ENCODE measurements at regions not wholly inside any gene's neighbourhood (a gene's known extent, or its start where the extent isn't known, plus 50 kb on each side); places are given as distances from the start of the nearest gene placed in this dataset.

DNA sequence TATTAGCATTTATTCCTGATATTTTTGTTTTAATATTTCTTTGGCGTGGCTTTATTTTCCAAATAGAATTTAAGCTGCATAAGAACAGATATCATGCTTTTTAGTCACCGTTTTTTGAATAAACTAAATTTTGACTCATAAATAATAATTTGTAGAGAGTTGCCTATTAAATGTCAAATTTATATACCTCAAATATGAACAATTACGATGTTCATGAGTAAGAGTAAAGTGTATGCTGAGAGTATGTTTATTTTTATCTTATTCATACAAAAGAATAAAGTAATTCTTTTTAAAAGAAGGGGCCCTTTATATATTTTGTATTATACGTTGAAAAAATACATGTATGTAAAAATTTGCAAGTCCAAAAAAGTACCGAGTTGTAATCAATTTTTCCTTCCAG lies 126.5 kb upstream of the NRIP1 start:
- Mint-ChIP-seq H3K27me3 (ENCODE audit: unreplicated experiment) (no peaks in the 10 kb centered on the region), H3K27ac (ENCODE audit: unreplicated experiment) (no peak overlapping the region), H3K36me3 (ENCODE audit: low read depth, unreplicated experiment) (no peaks in the 10 kb centered on the region), H3K4me1 (ENCODE audit: unreplicated experiment) (no peaks in the 10 kb centered on the region), H3K9me3 (ENCODE audit: unreplicated experiment) (no peaks in the 10 kb centered on the region), H3K4me3 (ENCODE audit: unreplicated experiment) (no peak overlapping the region)
- TF ChIP-seq, protein P1, sequence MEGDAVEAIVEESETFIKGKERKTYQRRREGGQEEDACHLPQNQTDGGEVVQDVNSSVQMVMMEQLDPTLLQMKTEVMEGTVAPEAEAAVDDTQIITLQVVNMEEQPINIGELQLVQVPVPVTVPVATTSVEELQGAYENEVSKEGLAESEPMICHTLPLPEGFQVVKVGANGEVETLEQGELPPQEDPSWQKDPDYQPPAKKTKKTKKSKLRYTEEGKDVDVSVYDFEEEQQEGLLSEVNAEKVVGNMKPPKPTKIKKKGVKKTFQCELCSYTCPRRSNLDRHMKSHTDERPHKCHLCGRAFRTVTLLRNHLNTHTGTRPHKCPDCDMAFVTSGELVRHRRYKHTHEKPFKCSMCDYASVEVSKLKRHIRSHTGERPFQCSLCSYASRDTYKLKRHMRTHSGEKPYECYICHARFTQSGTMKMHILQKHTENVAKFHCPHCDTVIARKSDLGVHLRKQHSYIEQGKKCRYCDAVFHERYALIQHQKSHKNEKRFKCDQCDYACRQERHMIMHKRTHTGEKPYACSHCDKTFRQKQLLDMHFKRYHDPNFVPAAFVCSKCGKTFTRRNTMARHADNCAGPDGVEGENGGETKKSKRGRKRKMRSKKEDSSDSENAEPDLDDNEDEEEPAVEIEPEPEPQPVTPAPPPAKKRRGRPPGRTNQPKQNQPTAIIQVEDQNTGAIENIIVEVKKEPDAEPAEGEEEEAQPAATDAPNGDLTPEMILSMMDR (IDR thresholded peaks at IDR 0.05; ENCODE audit: unreplicated experiment), result no peak
- no peak for DNase-seq (ENCODE audit: low spot score)

DNA sequence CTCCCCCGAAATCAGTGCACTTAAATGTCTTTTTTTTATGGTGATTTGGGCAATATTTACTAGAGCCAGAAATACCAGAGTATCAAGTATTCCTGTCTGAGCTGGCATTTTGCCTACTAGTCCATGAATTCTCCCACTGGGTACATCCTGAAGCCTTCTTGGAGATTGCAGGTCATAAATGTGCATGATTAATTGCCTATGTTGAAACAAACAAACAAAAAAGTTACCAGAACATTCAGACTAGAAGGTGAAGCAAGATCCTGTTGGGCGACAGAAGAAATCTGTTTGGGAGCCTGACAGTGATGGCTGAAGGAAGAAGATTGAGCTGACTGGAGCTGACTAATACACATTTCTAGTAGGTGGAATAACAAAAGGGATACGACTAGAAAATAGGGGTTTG lies 127.4 kb upstream of the NRIP1 start:
- H3K4me1 Mint-ChIP-seq (ENCODE audit: unreplicated experiment), result no peaks in the 10 kb centered on the region
- H3K27me3 Mint-ChIP-seq (ENCODE audit: unreplicated experiment), result no peaks in the 10 kb centered on the region
- no peak overlapping the region for H3K4me3 Mint-ChIP-seq (ENCODE audit: unreplicated experiment)

DNA sequence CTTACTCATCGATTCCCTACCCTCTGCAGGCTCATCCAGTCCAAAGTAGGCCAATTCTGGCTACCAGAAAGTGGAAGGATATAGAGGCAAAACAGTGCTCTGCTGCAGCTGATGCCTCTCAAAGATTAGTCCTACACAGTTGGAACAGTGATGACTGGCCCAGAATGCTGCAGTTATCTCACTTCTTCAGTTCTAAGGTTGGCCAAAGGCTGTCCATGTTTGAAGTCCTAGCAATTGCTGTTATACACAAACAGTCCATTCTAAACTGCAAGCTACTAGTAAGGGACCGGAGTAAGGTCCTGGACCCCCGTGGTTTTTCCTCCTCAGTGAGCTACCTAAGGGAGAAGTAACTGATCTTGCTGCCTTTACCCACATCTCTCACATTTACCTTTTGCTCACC lies 129.1 kb upstream of the NRIP1 start:
- H3K9me3 Mint-ChIP-seq (ENCODE audit: unreplicated experiment), result no peaks in the 10 kb centered on the region
- no peaks in the 10 kb centered on the region for H3K27me3 Mint-ChIP-seq (ENCODE audit: unreplicated experiment)
- no peak overlapping the region for H3K27ac Mint-ChIP-seq (ENCODE audit: unreplicated experiment)
- H3K4me1 Mint-ChIP-seq (ENCODE audit: unreplicated experiment), result no peaks in the 10 kb centered on the region
- TF ChIP-seq, protein P1 (IDR thresholded peaks at IDR 0.05; ENCODE audit: unreplicated experiment), result no peak
- no peak overlapping the region for H3K4me3 Mint-ChIP-seq (ENCODE audit: unreplicated experiment)
- H3K36me3 Mint-ChIP-seq (ENCODE audit: low read depth, unreplicated experiment), result no peaks in the 10 kb centered on the region
- no peak for DNase-seq (ENCODE audit: low spot score)

More for the DNA sequence above, 127.4 kb upstream of the NRIP1 start:
- H3K9me3 Mint-ChIP-seq (ENCODE audit: unreplicated experiment), result no peaks in the 10 kb centered on the region
- H3K36me3 Mint-ChIP-seq (ENCODE audit: low read depth, unreplicated experiment), result no peaks in the 10 kb centered on the region
- H3K27ac Mint-ChIP-seq (ENCODE audit: unreplicated experiment), result no peak overlapping the region
- DNase-seq (ENCODE audit: low spot score), result no peak
- TF ChIP-seq, protein P1 (IDR thresholded peaks at IDR 0.05; ENCODE audit: unreplicated experiment), result no peak

DNA sequence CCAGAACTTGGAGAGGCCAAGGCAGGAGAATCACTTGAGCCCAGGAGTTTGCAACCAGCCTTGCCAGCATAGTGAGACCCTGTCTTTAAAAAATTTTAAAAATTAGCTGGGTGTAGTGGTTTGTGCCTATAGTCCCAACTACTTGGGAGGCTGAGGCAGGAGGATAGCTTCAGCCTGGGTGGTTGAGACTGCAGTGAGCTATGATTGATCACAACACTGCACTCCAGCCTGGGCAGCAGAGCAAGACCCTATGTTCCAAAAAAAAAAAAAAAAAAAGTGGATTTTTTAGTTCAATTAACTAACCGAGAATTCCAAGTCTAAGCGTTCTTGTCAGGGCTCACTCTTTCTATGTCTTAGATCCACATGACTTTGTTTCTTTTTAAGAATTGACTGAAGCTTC lies 130.3 kb upstream of the NRIP1 start:
- Mint-ChIP-seq H3K36me3 (ENCODE audit: low read depth, unreplicated experiment) (no peaks in the 10 kb centered on the region), H3K27me3 (ENCODE audit: unreplicated experiment) (no peaks in the 10 kb centered on the region), H3K27ac (ENCODE audit: unreplicated experiment) (no peak overlapping the region), H3K4me3 (ENCODE audit: unreplicated experiment) (no peak overlapping the region), H3K4me1 (ENCODE audit: unreplicated experiment) (no peaks in the 10 kb centered on the region), H3K9me3 (ENCODE audit: unreplicated experiment) (no peaks in the 10 kb centered on the region)
- DNase-seq (ENCODE audit: low spot score), result no peak
- TF ChIP-seq, protein P1 (IDR thresholded peaks at IDR 0.05; ENCODE audit: unreplicated experiment), result no peak

DNA sequence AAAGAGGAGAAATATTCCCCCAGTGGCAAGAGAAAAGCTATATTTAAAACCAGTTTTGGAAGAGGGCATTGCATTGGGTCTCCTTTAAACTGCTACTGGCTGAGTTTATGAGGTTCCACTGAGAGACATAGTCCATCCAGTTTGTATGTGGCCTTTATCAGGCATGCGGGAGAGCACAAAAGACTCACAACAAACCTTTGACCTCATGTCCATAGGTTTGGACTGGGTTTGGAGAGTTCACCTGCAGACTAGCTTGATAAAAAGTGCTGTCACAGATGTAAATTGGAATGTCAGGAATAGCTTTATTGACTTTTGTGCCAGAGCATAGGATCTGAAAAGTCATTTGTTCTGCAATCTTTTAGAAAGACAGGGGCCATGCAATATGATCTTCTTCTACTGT lies 131.0 kb upstream of the NRIP1 start:
- H3K36me3 Mint-ChIP-seq (ENCODE audit: low read depth, unreplicated experiment), result no peaks in the 10 kb centered on the region
- H3K4me1 Mint-ChIP-seq (ENCODE audit: unreplicated experiment), result no peaks in the 10 kb centered on the region
- H3K9me3 Mint-ChIP-seq (ENCODE audit: unreplicated experiment), result no peaks in the 10 kb centered on the region
- no peaks in the 10 kb centered on the region for H3K27me3 Mint-ChIP-seq (ENCODE audit: unreplicated experiment)
- TF ChIP-seq, protein P1 (IDR thresholded peaks at IDR 0.05; ENCODE audit: unreplicated experiment), result no peak
- H3K27ac Mint-ChIP-seq (ENCODE audit: unreplicated experiment), result no peak overlapping the region
- H3K4me3 Mint-ChIP-seq (ENCODE audit: unreplicated experiment), result no peak overlapping the region
- no peak for DNase-seq (ENCODE audit: low spot score)

All from endothelial cell (in vitro differentiated cells).